NCI-H2171 treated with DMSO at 0.1 percent for 48 hours (cell line): ENCODE measurements at regions not wholly inside any gene's neighbourhood (a gene's known extent, or its start where the extent isn't known, plus 50 kb on each side); places are given as distances from the start of the nearest gene placed in this dataset.
"Not testable (repeated sequence)": the region's sequence is repeated elsewhere in the genome, so short reads cannot be mapped to it uniquely, and the experiment has no call there.

Source experiments
- DNase-seq: peaks from one replicate; lab custom pipeline; 2025; lab: John Stamatoyannopoulos, UW

GRCh38 chr7:54355842-54356241 lies 186.3 kb upstream of the VSTM2A start:
- no peak for DNase-seq

DNA sequence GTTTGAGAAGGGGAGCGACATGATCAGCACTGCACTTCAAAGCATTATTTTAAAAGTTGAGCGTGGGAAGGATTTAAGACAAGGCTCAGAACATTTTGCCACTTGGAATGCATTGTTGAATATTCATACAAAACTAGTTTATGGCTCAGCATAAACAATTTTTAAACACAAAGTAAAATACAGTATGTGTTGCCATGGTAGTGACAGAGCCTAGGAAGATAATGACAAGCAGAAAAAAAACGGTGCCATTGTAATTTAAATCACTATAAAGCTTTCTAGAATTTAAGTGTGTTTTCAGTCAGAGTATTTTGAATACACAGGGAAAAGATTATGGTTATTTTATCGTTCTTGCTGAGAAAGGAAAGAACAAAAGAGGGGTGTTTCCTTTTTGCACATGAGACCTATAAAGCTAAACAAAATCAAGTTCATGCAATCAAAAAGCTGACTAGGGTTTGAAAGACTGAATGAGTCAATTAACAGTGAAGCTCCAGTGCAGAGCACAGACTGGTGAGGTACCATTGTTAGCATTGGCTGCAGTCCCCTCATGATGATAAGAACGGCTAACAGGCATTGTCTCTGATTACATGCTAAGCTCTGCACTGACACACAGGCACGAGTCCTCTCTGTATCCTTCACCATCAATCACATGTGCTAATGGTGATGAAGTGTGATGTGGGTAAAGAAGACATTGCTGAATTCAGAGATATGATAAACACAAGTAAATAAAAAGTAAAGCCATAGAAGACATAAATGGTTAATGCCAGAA lies 181.9 kb upstream of the VSTM2A start:
- DNase-seq = no peak

GRCh38 chr7:54390565-54390964 lies 151.6 kb upstream of the VSTM2A start:
- no peak for DNase-seq

DNA sequence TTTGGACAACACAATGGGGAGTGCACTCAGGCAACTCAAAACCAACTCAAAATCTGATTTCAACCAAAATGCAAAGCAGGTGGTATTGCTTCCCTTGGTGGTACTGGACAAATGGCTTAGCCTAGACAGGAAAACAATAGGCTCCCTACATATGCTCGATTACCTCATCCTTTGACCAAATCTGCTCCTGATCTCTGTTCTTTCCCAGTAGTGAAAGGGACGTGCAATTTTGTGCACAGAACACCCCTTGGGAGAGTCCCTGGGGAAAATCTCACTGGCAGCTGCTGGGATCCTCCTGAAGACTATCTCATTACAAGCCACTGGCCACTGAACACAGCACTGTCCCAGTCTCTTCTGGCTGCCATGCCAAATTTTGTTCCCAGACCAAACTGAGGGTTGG lies 149.2 kb upstream of the VSTM2A start:
- DNase-seq = no peak

- DNase-seq = peak; percentile 1
These were observed 147.3 kb upstream of the VSTM2A start for GRCh38 chr7:54394834-54395233.

- DNase-seq = no peak
These were observed 144.2 kb upstream of the VSTM2A start for GRCh38 chr7:54397836-54398612.

- no peak for DNase-seq
These were observed 143.3 kb upstream of the VSTM2A start for GRCh38 chr7:54398863-54399262.

GRCh38 chr7:54409917-54410316 lies 132.3 kb upstream of the VSTM2A start:
- DNase-seq = no peak

GRCh38 chr7:54416678-54417077 lies 125.5 kb upstream of the VSTM2A start:
- DNase-seq = no peak

GRCh38 chr7:54419209-54419608 lies 123.0 kb upstream of the VSTM2A start:
- DNase-seq = no peak

DNA sequence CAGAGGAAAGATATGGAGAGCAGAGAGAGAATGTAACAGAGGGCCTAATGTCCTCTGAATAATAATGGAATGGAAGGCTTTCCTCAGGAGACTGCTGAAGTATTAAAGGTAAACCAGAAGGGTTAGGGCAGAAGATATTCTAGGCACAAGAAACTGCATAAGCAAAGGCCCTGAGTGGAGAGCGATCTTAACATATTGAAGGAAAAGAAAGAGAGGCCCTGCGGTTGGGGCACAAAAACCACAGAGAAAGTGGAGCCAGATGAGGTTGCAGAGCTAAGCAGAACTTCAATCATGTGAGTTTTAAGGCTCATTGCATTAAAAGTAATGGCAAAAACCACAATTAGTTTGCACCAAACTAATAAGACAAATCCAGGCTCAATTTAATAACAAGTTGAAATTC lies 115.8 kb upstream of the VSTM2A start:
- no peak for DNase-seq

GRCh38 chr7:54429111-54429510 lies 113.1 kb upstream of the VSTM2A start:
- no peak for DNase-seq

DNA sequence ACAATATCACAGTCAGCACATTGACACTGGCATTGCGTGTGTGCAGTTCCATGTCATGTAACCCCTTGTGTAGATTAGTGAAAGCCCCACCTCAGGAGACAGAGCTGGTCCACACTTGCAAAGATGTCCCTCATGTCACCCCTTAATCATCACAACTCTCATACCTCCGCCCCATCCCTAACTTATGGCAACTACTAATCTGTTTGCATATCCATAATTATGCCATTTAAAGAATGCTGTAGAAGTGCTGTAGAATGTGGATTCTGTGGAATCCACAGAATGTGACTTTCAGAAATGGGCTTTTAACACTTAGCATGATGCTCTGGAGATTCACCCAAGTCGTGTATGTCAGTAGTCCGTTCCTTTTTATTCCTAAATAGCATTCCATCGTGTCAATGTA lies 102.8 kb upstream of the VSTM2A start:
- DNase-seq = no peak

- not testable (repeated sequence) for DNase-seq
These were observed 98.0 kb upstream of the VSTM2A start for GRCh38 chr7:54444046-54444686.

DNA sequence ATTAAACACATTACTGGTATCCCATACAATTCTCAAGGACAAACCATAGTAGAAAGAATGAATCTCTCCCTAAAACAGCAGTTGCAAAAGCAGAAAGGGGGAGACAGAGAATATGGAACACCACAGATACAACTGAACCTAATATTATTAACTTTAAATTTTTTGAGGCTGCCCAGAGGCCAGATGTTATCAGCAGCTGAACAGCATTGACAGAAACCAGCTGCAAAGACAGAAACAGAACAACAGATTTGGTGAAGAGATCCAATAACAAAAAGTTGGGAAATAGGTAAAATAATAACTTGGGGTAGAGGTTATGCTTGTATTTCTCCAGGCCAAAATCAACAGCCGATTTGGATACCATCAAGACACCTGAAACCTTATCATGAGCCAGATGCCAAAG lies 89.0 kb upstream of the VSTM2A start:
- not testable (repeated sequence) for DNase-seq

- not testable (repeated sequence) for DNase-seq
These were observed 87.5 kb upstream of the VSTM2A start for GRCh38 chr7:54454700-54455099.

DNA sequence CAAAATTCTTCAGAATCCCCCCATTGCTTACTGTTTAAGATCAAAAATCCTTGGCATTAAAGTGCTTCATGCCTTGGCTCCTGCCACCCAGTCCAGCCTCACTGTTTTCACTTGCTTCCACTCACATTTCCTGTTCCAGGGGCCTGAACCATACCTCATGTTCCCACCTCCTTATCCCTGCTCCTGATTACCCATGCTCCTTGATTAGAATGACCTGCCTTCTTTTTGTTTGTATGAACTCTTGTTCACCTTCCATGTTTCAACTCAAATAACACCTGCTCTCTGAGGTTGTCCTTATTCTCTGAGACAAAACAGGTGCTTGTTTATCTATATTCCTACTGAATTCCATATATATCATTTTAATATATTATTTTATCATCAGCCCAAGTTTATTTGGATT lies 77.1 kb upstream of the VSTM2A start:
- DNase-seq = no peak

GRCh38 chr7:54469740-54470139 lies 72.4 kb upstream of the VSTM2A start:
- no peak for DNase-seq

DNA sequence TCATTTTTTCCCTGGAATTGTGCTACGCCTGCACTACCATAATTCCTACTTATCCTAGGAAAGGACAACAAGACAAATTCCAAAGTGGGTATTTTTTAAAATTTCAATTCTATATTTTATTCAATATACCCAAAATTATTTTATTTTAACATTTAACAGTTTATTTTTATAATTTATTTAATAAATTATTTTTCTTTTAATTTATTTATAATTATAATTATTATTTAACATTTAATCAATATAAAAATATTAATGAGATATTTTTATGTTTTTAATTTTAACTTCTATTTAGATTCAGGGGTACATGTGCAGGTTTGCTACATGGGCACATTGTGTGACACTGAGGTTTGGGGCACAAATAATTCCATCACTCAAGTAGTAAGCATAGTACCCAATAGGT lies 65.6 kb upstream of the VSTM2A start:
- no peak for DNase-seq

DNA sequence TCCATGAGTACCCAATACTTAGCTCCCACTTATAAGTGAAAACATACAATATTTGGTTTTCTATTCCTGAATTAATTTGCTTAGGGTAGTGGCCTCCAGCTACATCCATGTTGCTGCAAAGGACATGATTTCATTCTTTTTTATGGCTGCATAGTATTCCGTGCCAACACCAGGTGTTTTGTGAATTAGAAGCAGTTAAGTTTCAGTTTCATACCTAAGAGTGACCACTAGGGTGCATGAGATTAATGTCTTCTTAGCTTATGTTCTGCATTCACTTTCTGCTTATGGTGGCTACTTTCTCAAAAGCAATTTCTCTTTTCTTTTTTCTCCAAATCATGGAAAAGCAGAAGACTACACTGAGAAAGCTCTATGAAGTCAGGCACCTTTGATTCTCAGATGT lies 65.1 kb upstream of the VSTM2A start:
- no peak for DNase-seq

GRCh38 chr7:54483523-54483922 lies 58.7 kb upstream of the VSTM2A start:
- no peak for DNase-seq

- DNase-seq = no peak
These were observed 57.1 kb upstream of the VSTM2A start for GRCh38 chr7:54485044-54485443.
